B cell (primary cell): ENCODE measurements at regions not wholly inside any gene's neighbourhood (a gene's known extent, or its start where the extent isn't known, plus 50 kb on each side); places are given as distances from the start of the nearest gene placed in this dataset.

Experiments
- ATAC-seq: fragments of 200-7000 bp; cut with Tn5 transposase; one replicate; pipeline ENCODE4 v1.10.0; 2021; ENCODE audit warnings: low read depth, mild to moderate bottlenecking, moderate number of reproducible peaks, moderate library complexity
- CTCF ChIA-PET: fragments of 350-600 bp; sonication (Branson Sonifier 250); formaldehyde crosslinking; loops from one replicate; lab custom pipeline; 2021; ENCODE audit warnings: antibody characterized with exemption, inconsistent platforms; lab: Charles Lee
- POLR2A ChIA-PET: fragments of 350-600 bp; sonication (Branson Sonifier 250); formaldehyde crosslinking; loops from one replicate; lab custom pipeline; 2021; ENCODE audit warnings: antibody characterized with exemption; lab: Charles Lee
- DNase-seq: peaks from one replicate; pipeline ENCODE4 v3.0.0; 2013
- H2AFZ ChIP-seq: 2 replicates; pipeline ENCODE4 v1.6.1; 2012; ENCODE audit warnings: mild to moderate bottlenecking, low read depth, low read length; ENCODE audit not compliant: insufficient read depth, poor library complexity, severe bottlenecking
- H3K27ac ChIP-seq, 2 donors: 1 replicate in 1 of 2; 2 replicates in 1 of 2; pipeline ENCODE4 v1.5.1; 2012 to 2013; ENCODE audit warnings: low read length in 2 of 2, mild to moderate bottlenecking in 2 of 2, moderate library complexity in 1 of 2
- H3K27me3 ChIP-seq, 4 experiments: fragments of 200-600 bp in 1 of 4; sonication (generic) in 1 of 4; replicated peaks in 1 of 4; 1 replicate in 2 of 4; 2 replicates in 2 of 4; pipeline versions ENCODE4 v1.6.1 to v1.7.0; 2013 to 2016; ENCODE audit warnings: low read length in 3 of 4, mild to moderate bottlenecking in 2 of 4, mixed read lengths in 1 of 4, moderate library complexity in 1 of 4; ENCODE audit not compliant: insufficient read depth in 4 of 4, control insufficient read depth in 3 of 4; ENCODE audit errors: control extremely low read depth in 1 of 4
- H3K36me3 ChIP-seq, 2 experiments: replicated peaks in 1 of 2; 1 replicate in 1 of 2; 2 replicates in 1 of 2; pipeline versions ENCODE4 v1.6.1 to v1.7.1; 2013; ENCODE audit warnings: low read length in 1 of 2; ENCODE audit not compliant: insufficient read depth in 2 of 2, control insufficient read depth in 1 of 2; ENCODE audit errors: control extremely low read depth in 1 of 2, extremely low read depth in 1 of 2
- H3K4me1 ChIP-seq, 2 donors: fragments of 200-600 bp in 1 of 2; sonication (generic) in 1 of 2; 1 replicate in 1 of 2; 2 replicates in 1 of 2; pipeline versions ENCODE4 v1.5.1 to v1.6.1; 2013 to 2017; ENCODE audit warnings: low read length in 2 of 2; ENCODE audit not compliant: control insufficient read depth in 2 of 2, insufficient read depth in 2 of 2
- H3K4me2 ChIP-seq: replicated peaks from 2 replicates; pipeline ENCODE3; 2012; ENCODE audit warnings: mild to moderate bottlenecking, low read depth, low read length; ENCODE audit not compliant: poor library complexity, severe bottlenecking
- H3K4me3 ChIP-seq, 5 experiments: fragments of 200-600 bp in 1 of 5; sonication (generic) in 1 of 5; 1 replicate in 3 of 5; 2 replicates in 2 of 5; pipeline versions ENCODE4 v1.5.1 to v1.7.0; 2011 to 2016; ENCODE audit warnings: low read length in 4 of 5, mild to moderate bottlenecking in 4 of 5, low read depth in 2 of 5, control low read depth in 1 of 5, moderate library complexity in 1 of 5; ENCODE audit not compliant: insufficient read depth in 1 of 5; ENCODE audit errors: control extremely low read depth in 1 of 5, extremely low read depth in 1 of 5
- H3K79me2 ChIP-seq: fragments of 200-600 bp; sonication (generic); one replicate; pipeline ENCODE4 v1.6.0; 2016; ENCODE audit warnings: low read length; ENCODE audit not compliant: control insufficient read depth, insufficient read depth
- H3K9ac ChIP-seq: fragments of 200-600 bp; sonication (generic); 2 replicates; pipeline ENCODE4 v1.6.1; 2017; ENCODE audit warnings: mild to moderate bottlenecking, low read length, moderate library complexity
- H3K9me3 ChIP-seq, 3 donors: one replicate each; pipeline versions ENCODE4 v1.6.1 to v1.7.1; 2013; ENCODE audit warnings: low read length in 2 of 3; ENCODE audit not compliant: control insufficient read depth in 2 of 3, insufficient read depth in 1 of 3; ENCODE audit errors: control extremely low read depth in 1 of 3
- H4K20me1 ChIP-seq: 2 replicates; pipeline ENCODE4 v1.6.0; 2012; ENCODE audit warnings: mild to moderate bottlenecking, low read length; ENCODE audit not compliant: insufficient read depth, control insufficient read depth, poor library complexity, severe bottlenecking
- H3K27ac Mint-ChIP-seq: one replicate; pipeline ENCODE4 v1.8.0; 2021; ENCODE audit warnings: mixed read lengths
- H3K27me3 Mint-ChIP-seq: one replicate; pipeline ENCODE4 v1.8.0; 2021; ENCODE audit warnings: mixed read lengths
- H3K4me1 Mint-ChIP-seq: one replicate; pipeline ENCODE4 v1.8.0; 2021; ENCODE audit warnings: mixed read lengths
- H3K4me3 Mint-ChIP-seq: one replicate; pipeline ENCODE4 v1.8.0; 2021; ENCODE audit warnings: mixed read lengths
- H3K9me3 Mint-ChIP-seq: one replicate; pipeline ENCODE4 v1.8.0; 2022; ENCODE audit warnings: mixed read lengths; ENCODE audit not compliant: insufficient read depth
- CTCF ChIP-seq: fragments of 200-600 bp; IDR thresholded peaks from one replicate; pipeline ENCODE4 v1.8.0; 2022; ENCODE audit warnings: antibody characterized with exemption, mild to moderate bottlenecking
- EZH2 ChIP-seq: IDR thresholded peaks from 2 replicates; pipeline ENCODE4 v1.6.1; 2012; ENCODE audit warnings: borderline replicate concordance, low read depth, mild to moderate bottlenecking, moderate library complexity, low read length; ENCODE audit not compliant: insufficient read depth, poor library complexity, severe bottlenecking
- WGBS: methylation state at CpG from one replicate; pipeline ENCODE4 v1.1.5; 2013; ENCODE audit warnings: missing lambda C conversion rate; ENCODE audit not compliant: insufficient coverage; 5-methylcytosine and 5-hydroxymethylcytosine counted together
- intact Hi-C: fragments of 100-400 bp; cut with micrococcal nuclease; formaldehyde crosslinking; loops from one replicate; pipeline ENCODE4 v1.10.0; 2022

GRCh38 chr3:116920826-116921610 is 211.4 kb downstream of the TUSC7 start:
- intact Hi-C loops: no loop called here
- no peak overlapping the region for H3K4me3 Mint-ChIP-seq

GRCh38 chr3:116927918-116928317 is 218.3 kb downstream of the TUSC7 start:
- H3K36me3 ChIP-seq: no peaks in the 10 kb centered on the region
- no peak overlapping the region for H3K9ac ChIP-seq
- peaks cover 21% of the 10 kb centered on the region for H3K4me1 Mint-ChIP-seq
- no peak overlapping the region for H3K27ac ChIP-seq
- ATAC-seq (no peak), DNase-seq (no peak)
- no peak overlapping the region for H3K4me3 Mint-ChIP-seq
- H3K4me2 ChIP-seq: no peak overlapping the region
- H3K9me3 Mint-ChIP-seq: peaks cover 7% of the 10 kb centered on the region
- intact Hi-C loops: no loop called here
- H3K27ac Mint-ChIP-seq: no peak overlapping the region
- 90% methylated on average over 1 of the region's 4 CpGs for WGBS
- H4K20me1 ChIP-seq: no peaks in the 10 kb centered on the region
- ChIA-PET POLR2A (no interaction called here), CTCF (no interaction called here)
- no peaks in the 10 kb centered on the region for H3K4me1 ChIP-seq
- no peak overlapping the region for H3K4me3 ChIP-seq
- no peaks in the 10 kb centered on the region for H3K79me2 ChIP-seq
- H3K27me3 ChIP-seq: no peaks in the 10 kb centered on the region
- H3K9me3 ChIP-seq: peaks cover 0 to 14% (median 0%) of the 10 kb centered on the region in 3 donors
- no peaks in the 10 kb centered on the region for H3K27me3 Mint-ChIP-seq
- no peak overlapping the region for H2AFZ ChIP-seq
- TF ChIP-seq EZH2: no peak
- TF ChIP-seq CTCF: no peak

More at GRCh38 chr3:116920826-116921610, 211.4 kb downstream of the TUSC7 start:
- no CpG with 5 or more reads among the region's 3 CpGs for WGBS
- POLR2A ChIA-PET: no interaction called here
- no peaks in the 10 kb centered on the region for H3K27me3 Mint-ChIP-seq
- DNase-seq (no peak), ATAC-seq (no peak)
- no peaks in the 10 kb centered on the region for H3K27me3 ChIP-seq
- H2AFZ ChIP-seq: no peak overlapping the region
- H3K4me1 ChIP-seq: no peaks in the 10 kb centered on the region
- peaks cover 5% of the 10 kb centered on the region for H3K4me1 Mint-ChIP-seq
- no peak overlapping the region for H3K9ac ChIP-seq
- H4K20me1 ChIP-seq: no peaks in the 10 kb centered on the region
- H3K4me3 ChIP-seq: no peak overlapping the region
- H3K9me3 ChIP-seq: peaks cover 0 to 3% (median 0%) of the 10 kb centered on the region in 3 donors
- peaks cover 10% of the 10 kb centered on the region for H3K9me3 Mint-ChIP-seq
- H3K27ac ChIP-seq: no peak overlapping the region
- no peak for TF ChIP-seq CTCF
- CTCF ChIA-PET: no interaction called here
- H3K4me2 ChIP-seq: no peak overlapping the region
- no peaks in the 10 kb centered on the region for H3K79me2 ChIP-seq
- H3K36me3 ChIP-seq: no peaks in the 10 kb centered on the region
- H3K27ac Mint-ChIP-seq: no peak overlapping the region
